Activated T-cell treated with anti-CD3 and anti-CD28 coated beads for 1 hour (primary cell): ENCODE measurements at regions not wholly inside any gene's neighbourhood (a gene's known extent, or its start where the extent isn't known, plus 50 kb on each side); places are given as distances from the start of the nearest gene placed in this dataset.
"Not testable (repeated sequence)": the region's sequence is repeated elsewhere in the genome, so short reads cannot be mapped to it uniquely, and the experiment has no call there.

ENCODE experiments used
- DNase-seq: peaks from one replicate; pipeline ENCODE4 v3.0.0-alpha.2; 2020; ENCODE audit warnings: low read depth

DNA sequence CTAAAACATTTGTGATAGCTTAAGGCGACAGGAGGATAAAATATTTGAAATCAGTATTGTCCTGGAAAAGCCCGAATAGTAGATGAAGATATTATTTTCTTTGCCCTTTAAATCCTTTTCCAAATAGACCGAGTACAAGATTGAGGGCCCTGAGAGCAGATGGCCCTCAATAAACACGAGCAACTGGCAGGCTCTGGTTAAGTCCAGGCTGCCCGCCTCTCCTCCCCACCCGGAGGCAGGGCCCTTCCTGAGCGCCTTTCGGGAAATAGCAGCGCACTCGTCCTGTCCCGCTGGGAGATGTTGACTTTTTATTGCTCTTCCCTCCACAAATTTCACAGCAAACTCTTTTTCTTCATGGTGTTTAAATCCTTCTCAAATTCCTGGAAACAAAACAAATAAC is 50.8 kb upstream of the MAX start:
- DNase-seq = no peak

- no peak for DNase-seq
These were observed 54.5 kb upstream of the MAX start for GRCh38 chr14:65156568-65157366.

GRCh38 chr14:65159281-65160062 is 57.2 kb upstream of the MAX start:
- DNase-seq = no peak

- DNase-seq = no peak
These were observed 57.8 kb upstream of the MAX start for GRCh38 chr14:65160091-65160490.

DNA sequence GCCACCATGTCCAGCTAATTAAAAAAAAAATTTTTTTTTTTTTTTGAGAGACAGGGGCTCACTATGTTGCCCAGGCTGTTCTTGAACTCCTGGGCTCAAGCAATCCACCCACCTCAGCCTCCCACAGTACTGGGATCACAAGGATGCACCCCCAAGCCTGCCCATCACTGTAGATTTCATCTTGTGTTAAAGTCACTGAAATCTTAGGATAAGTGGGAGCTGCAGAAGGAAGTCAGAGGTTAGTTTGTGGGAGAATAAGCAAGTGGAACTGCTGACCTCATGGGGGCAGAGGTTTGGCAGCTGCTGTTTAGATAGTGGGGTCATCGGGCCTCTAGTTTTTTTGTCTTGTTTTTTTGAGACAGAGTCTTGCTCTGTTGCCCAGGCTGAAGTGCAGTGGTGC is 59.7 kb upstream of the MAX start:
- no peak for DNase-seq

DNA sequence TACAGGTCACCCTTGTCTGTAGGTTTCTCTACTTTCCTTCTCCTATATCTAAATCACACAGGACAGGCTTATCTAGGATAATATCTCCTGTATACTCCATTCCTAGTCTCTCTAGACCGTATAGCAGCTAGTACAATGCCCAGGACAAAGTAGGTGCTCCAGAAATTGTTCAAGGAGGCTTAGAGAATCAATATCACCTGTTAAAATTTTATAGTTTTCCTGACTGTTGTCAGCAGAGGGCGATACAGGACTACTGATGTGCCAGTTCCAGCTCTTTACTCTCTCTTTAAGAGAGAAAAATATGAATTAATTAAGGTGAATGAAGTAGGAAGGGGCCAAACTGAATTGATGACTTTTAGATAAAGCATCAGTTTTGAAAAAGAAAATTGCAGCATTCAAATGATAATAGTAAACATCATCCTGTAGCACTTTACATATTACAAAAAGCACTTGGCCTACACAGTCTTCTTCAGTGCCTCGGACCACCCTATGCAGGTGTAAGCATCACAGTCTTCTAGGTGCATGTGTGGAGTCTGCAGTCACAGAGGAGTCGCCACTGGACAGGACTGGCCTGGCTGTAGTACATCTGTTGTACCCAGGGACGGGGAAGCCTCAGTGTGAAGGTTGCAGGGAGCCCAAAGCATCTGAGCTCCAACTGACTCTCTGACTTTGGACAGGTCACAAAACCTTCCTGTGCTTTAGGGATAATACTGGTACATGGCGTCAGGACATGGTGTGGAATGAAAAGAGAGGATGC is 61.9 kb upstream of the MAX start:
- DNase-seq = no peak

DNA sequence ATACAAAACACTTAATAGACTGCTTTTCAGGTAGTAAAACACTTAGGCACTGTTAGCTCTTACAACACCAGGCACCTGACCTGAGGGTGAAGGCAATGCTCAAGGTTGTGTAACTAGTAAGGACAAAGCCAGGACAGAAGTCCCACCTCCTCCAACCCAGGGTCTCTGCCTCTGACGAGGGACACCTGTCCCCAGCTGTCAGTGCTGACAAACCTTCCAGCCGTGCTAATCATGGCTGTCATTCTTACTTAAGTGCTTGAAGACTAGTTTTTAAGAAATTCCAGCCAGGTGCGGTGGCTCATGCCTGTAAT is 62.5 kb upstream of the MAX start:
- DNase-seq = no peak

- no peak for DNase-seq
These were observed 64.8 kb upstream of the MAX start for GRCh38 chr14:65167072-65167645.

DNA sequence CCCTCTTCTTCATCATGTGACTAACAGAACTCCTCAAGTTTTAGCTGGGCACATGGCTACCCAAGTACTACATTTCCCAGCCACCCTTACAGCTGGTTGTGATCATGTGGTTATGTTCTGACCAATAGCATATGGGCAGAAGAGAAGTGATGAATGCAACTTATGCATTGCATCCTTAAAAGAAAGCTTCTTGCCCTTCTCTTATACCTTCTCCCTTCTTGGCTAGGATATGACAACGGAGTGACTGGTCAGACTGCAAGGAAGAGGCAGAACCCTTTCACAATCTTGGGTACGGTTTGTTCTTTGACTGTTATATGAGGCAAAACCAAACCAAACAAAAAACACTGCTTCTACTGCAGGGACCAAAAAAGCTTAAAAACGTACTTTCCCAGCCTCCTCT is 66.5 kb upstream of the MAX start:
- DNase-seq = no peak

DNA sequence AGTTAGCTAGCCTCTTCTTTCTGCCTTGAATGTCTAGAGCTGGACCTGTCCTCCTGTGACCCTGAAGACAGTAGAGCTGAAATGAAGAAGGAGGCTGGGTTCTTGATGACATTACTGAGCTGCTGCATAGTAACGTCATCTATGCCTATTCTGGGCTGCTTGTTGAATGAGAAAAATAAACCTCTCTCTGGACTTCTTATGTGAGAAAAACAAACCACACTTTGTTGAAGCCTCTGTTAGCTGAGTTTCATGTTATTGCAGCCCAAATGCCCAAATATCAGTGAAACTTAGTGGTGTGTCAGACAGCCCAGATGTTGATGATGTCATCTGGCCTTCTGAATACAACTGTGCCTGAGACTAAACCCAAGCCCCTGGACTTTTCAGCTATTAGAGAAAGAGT is 67.0 kb upstream of the MAX start:
- DNase-seq = no peak

GRCh38 chr14:65170318-65170717 is 68.0 kb upstream of the MAX start:
- DNase-seq = no peak

DNA sequence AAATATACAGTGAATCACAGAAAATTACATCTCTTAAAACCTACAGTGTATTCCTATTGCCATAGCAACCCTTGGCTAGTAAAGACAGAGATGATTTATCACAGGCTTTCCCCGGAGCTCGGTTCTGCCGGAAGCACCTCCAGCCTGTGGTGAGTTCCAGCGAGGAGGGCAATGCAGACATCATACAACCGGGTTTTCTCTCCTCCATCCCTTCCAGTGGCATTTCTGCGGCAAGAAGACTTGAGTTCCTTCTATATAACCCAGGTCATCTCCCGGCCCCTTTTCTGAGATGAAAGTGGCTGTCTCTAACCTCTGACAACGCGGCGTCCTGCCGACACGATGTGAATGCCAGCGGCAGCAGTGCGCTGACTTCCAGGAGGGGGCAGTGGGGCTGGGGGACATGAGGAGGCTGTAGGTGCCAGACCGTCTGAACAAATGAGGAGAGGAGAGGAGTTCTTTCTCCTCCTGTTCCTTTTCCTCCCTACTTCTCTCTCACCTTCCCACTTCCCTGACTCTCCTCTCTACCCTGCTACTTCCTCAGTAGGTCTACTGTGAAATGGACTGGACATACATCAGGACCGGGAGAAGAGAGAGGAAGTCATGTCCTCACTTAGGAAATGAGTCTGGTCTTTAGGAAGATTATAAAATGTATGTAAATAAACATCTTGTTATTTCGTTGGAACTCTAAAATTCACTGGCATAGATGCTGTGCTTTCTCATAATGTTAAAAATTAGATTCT is 68.6 kb upstream of the MAX start:
- DNase-seq = peak; percentile 14

GRCh38 chr14:65173973-65174693 is 71.8 kb upstream of the MAX start:
- DNase-seq = no peak

- no peak for DNase-seq
These were observed 72.5 kb upstream of the MAX start for GRCh38 chr14:65174783-65175182.

DNA sequence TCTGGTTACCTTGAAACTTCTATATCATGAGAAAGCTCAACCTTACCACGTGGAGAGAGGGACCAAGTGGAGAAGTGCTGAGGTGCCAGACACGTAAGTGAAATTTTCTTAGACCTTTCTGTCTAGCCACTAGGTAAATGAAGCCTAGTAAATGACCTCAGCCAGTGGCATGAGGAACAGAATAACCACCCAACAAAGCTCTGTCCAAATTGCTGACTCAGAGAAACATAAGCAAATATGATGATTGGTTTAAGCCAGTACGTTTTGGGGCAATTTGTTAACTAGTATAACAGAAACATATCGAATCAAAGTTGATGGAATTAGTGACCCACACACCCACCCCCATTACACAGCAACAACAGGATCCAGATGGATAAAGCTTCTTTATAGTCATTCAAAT is 75.2 kb upstream of the MAX start:
- DNase-seq = no peak

GRCh38 chr14:65179231-65179630 is 76.9 kb upstream of the MAX start:
- DNase-seq = not testable (repeated sequence)

DNA sequence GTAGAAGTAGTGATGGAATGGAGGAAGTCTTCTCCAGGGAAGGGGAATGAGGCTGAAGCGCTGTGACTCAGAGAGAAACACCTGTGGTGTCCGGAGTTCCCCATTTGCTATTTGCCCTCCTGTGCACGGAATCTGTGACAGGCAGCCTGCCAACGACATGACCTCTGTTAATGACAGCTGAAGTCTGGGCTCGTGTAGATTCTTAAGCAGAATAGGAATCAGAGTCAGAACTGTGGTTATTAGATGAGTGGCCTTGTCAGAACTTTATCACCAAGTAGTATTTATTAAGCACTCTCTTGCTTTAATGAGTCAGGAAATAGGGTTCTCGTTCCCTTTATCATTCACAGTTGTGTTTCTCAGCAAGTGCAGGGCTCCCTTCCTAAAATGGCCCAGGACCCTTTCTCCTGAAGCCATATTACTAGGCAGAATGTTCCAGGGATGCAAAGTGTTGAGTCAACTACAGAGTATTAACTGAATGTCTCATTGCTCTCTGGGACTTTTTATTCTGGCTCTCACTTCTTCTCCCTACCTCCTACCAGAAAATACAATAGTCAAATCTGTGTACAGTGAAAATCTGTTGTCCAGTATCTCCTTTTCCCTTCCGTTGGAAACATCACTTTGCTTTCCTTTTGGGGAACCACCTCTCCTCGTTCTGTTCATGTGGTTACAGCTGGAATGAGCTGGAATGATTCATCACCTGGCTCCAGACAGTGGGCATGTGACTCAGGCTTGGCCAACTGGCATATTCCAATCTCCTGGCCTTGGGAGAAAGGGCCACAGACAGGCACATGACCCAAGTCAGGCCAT is 77.8 kb upstream of the MAX start:
- DNase-seq = no peak

DNA sequence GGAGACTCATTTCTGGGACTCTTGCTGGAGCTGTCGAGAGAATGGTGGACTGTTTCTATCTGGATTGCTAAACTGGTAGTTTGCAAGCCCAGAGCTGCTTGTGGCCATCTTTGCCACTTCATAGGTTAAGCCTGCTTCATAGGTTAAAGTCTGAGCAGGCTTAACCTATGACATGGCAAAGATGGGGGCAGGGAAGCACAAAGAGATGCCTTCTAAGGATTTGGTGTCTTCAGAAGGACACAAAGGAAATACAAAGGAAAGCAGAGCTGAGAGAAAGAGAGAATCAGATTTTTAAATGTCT is 78.4 kb upstream of the MAX start:
- no peak for DNase-seq

- DNase-seq = no peak
These were observed 81.9 kb upstream of the MAX start for GRCh38 chr14:65184032-65184764.

- no peak for DNase-seq
These were observed 83.5 kb upstream of the MAX start for GRCh38 chr14:65185829-65186228.
